ENCODE measurements at regions not wholly inside any gene's neighbourhood (a gene's known extent, or its start where the extent isn't known, plus 50 kb on each side); places are given as distances from the start of the nearest gene placed in this dataset.

GRCh38 chr3:71872256-71872655, 87.3 kb upstream of the PROK2 start:
- H3K27ac ChIP-seq = no peak overlapping the region
- no peaks in the 10 kb centered on the region for H3K9me3 ChIP-seq
- no peaks in the 10 kb centered on the region for H3K4me1 ChIP-seq
- DNase-seq (no peak), ATAC-seq (no peak)
- intact Hi-C loops (cut with DNase I; ENCODE audit: low total_unique reads) = loop anchor here (10.0 kb wide), 1 partner anchor 1213 kb away; no protein-coding TSS in a partner anchor
- H3K27me3 ChIP-seq = no peaks in the 10 kb centered on the region
- in situ Hi-C loops (cut with MboI; ENCODE audit: low sequenced_read_pairs in 4 of 4) = loop anchor here in 1 of 4 donors (10.0 kb wide), 1 partner anchor 953 kb away; no protein-coding TSS in a partner anchor
- no peak overlapping the region for H3K4me3 ChIP-seq
- TF ChIP-seq CTCF (IDR thresholded peaks at IDR 0.05 in 4 of 5, conservative IDR thresholded peaks at IDR 0.05 in 1 of 5) = no peak
- H3K36me3 ChIP-seq = no peaks in the 10 kb centered on the region

- TF ChIP-seq CTCF (IDR thresholded peaks at IDR 0.05 in 4 of 5, conservative IDR thresholded peaks at IDR 0.05 in 1 of 5) = no peak
- no peak for TF ChIP-seq POLR2A (IDR thresholded peaks at IDR 0.05)
- ATAC-seq (no peak), DNase-seq (no peak)
- Histone ChIP-seq H3K4me1 (no peaks in the 10 kb centered on the region), H3K36me3 (no peaks in the 10 kb centered on the region), H3K27me3 (no peaks in the 10 kb centered on the region), H3K27ac (no peak overlapping the region), H3K9me3 (no peaks in the 10 kb centered on the region), H3K4me3 (no peak overlapping the region)
- intact Hi-C loops (cut with DNase I; ENCODE audit: low total_unique reads) (loop anchor here (10.0 kb wide), 1 partner anchor 1214 kb away; no protein-coding TSS in a partner anchor), in situ Hi-C loops (cut with MboI; ENCODE audit: low sequenced_read_pairs in 4 of 4) (loop anchor here in 1 of 4 donors (10.0 kb wide), 1 partner anchor 954 kb away; no protein-coding TSS in a partner anchor)
Observed at GRCh38 chr3:71870966-71871512, 86.1 kb upstream of the PROK2 start.

- Histone ChIP-seq H3K4me3 (no peak overlapping the region), H3K36me3 (no peaks in the 10 kb centered on the region), H3K27me3 (peaks cover 0 to 4% (median 3%) of the 10 kb centered on the region in 3 donors), H3K9me3 (no peaks in the 10 kb centered on the region), H3K27ac (no peak overlapping the region), H3K4me1 (no peaks in the 10 kb centered on the region)
- DNase-seq (no peak), ATAC-seq (no peak)
- in situ Hi-C loops (cut with MboI; ENCODE audit: low sequenced_read_pairs in 4 of 4) (no loop called here), intact Hi-C loops (cut with DNase I; ENCODE audit: low total_unique reads) (no loop called here)
- TF ChIP-seq POLR2A (IDR thresholded peaks at IDR 0.05) (no peak), CTCF (IDR thresholded peaks at IDR 0.05 in 4 of 5, conservative IDR thresholded peaks at IDR 0.05 in 1 of 5) (no peak)
Observed at GRCh38 chr3:71868876-71869275, 83.9 kb upstream of the PROK2 start.

- TF ChIP-seq POLR2A (IDR thresholded peaks at IDR 0.05) (no peak), CTCF (IDR thresholded peaks at IDR 0.05 in 4 of 5, conservative IDR thresholded peaks at IDR 0.05 in 1 of 5) (no peak)
- peaks cover 5 to 8% (median 7%) of the 10 kb centered on the region in 3 donors for H3K27me3 ChIP-seq
- in situ Hi-C loops (cut with MboI; ENCODE audit: low sequenced_read_pairs in 4 of 4) = no loop called here
- H3K9me3 ChIP-seq = no peaks in the 10 kb centered on the region
- no peak overlapping the region for H3K4me3 ChIP-seq
- H3K27ac ChIP-seq = no peak overlapping the region
- no peaks in the 10 kb centered on the region for H3K4me1 ChIP-seq
- ATAC-seq (no peak), DNase-seq (no peak)
- intact Hi-C loops (cut with DNase I; ENCODE audit: low total_unique reads) = no loop called here
- H3K36me3 ChIP-seq = no peaks in the 10 kb centered on the region
Observed at GRCh38 chr3:71865727-71866126, 80.8 kb upstream of the PROK2 start.

Data from gastrocnemius medialis (tissue), 4 donors.